Upper lobe of right lung (tissue), 1 donor: ENCODE measurements at regions not wholly inside any gene's neighbourhood (a gene's known extent, or its start where the extent isn't known, plus 50 kb on each side); places are given as distances from the start of the nearest gene placed in this dataset.

ENCODE experiments used
- ATAC-seq: fragments of 200-7000 bp; cut with Tn5 transposase; one replicate; pipeline ENCODE4 v1.9.1; 2020; ENCODE audit warnings: mild to moderate bottlenecking, moderate library complexity
- DNase-seq: peaks from one replicate; pipeline ENCODE4 v3.0.0-alpha.2; 2020
- H3K27ac ChIP-seq: fragments of 200-600 bp; one replicate; pipeline ENCODE4 v1.8.0; 2022
- H3K27me3 ChIP-seq: fragments of 200-600 bp; one replicate; pipeline ENCODE4 v1.8.0; 2022; ENCODE audit warnings: mild to moderate bottlenecking
- H3K36me3 ChIP-seq: fragments of 200-600 bp; one replicate; pipeline ENCODE4 v1.8.0; 2022
- H3K4me1 ChIP-seq: fragments of 200-600 bp; one replicate; pipeline ENCODE4 v1.8.0; 2022
- H3K4me3 ChIP-seq: fragments of 200-600 bp; one replicate; pipeline ENCODE4 v1.8.0; 2022; ENCODE audit warnings: mild to moderate bottlenecking
- H3K9me3 ChIP-seq: fragments of 200-600 bp; one replicate; pipeline ENCODE4 v1.8.0; 2022
- intact Hi-C: fragments of 100-400 bp; cut with DNase I; formaldehyde crosslinking; loops from one replicate; pipeline ENCODE4 v1.11.0; 2022
- TF ChIP-seq, protein P1 (sequence below): fragments of 200-600 bp; IDR thresholded peaks from one replicate; pipeline ENCODE4 v1.8.0; 2022; ENCODE audit warnings: antibody characterized with exemption
- donor health status: DM: no; HTN: yes; CAD: no; lungs with severe emphysema.

DNA sequence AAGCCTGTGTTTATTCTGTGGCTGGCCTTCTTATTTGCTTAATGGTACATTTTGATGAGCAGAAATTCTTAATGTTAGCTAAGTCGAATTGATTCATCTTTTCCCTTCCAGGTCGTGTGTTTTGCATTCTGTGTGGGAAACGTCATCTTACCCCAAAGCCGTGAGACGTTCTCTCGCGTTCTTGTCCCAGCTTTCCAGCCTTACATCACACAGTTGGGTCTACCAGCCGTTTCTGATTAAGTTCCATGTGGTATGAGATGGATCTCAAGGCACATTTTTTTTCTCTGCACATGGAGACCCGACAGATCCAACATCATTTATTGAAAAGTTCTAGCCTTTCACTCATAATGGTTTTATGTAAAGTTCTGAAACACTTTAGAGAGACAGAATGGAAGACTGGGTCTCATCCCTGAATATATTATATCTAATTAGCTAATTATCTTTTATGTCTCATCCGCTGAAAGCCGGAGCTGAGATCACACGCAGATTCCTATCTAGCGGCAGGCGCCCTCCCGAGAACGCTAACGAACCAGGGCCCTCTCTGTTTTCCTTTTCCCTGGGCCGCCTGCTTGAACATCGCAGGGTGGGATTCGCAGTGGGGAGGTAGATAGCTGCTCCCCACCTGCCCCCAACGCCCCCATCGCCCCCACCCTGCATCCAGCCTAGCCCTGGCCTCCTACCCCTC, 1162.2 kb downstream of the BRD1 start:
- no peak overlapping the region for H3K27ac ChIP-seq
- ATAC-seq, result no peak
- intact Hi-C loops, result no loop called here

GRCh38 chr22:48664586-48664985, 1163.1 kb downstream of the BRD1 start:
- no peak overlapping the region for H3K27ac ChIP-seq
- no peaks in the 10 kb centered on the region for H3K36me3 ChIP-seq
- intact Hi-C loops, result no loop called here
- no peak overlapping the region for H3K4me3 ChIP-seq
- no peaks in the 10 kb centered on the region for H3K4me1 ChIP-seq
- TF ChIP-seq, protein P1, sequence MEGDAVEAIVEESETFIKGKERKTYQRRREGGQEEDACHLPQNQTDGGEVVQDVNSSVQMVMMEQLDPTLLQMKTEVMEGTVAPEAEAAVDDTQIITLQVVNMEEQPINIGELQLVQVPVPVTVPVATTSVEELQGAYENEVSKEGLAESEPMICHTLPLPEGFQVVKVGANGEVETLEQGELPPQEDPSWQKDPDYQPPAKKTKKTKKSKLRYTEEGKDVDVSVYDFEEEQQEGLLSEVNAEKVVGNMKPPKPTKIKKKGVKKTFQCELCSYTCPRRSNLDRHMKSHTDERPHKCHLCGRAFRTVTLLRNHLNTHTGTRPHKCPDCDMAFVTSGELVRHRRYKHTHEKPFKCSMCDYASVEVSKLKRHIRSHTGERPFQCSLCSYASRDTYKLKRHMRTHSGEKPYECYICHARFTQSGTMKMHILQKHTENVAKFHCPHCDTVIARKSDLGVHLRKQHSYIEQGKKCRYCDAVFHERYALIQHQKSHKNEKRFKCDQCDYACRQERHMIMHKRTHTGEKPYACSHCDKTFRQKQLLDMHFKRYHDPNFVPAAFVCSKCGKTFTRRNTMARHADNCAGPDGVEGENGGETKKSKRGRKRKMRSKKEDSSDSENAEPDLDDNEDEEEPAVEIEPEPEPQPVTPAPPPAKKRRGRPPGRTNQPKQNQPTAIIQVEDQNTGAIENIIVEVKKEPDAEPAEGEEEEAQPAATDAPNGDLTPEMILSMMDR, result no peak
- H3K27me3 ChIP-seq, result no peaks in the 10 kb centered on the region
- DNase-seq (no peak), ATAC-seq (no peak)
- peaks cover 3% of the 10 kb centered on the region for H3K9me3 ChIP-seq

More for the DNA sequence above, 1162.2 kb downstream of the BRD1 start:
- TF ChIP-seq, protein P1, result no peak
- H3K9me3 ChIP-seq, result peaks cover 3% of the 10 kb centered on the region
- no peak overlapping the region for H3K4me3 ChIP-seq
- no peak for DNase-seq
- no peaks in the 10 kb centered on the region for H3K27me3 ChIP-seq
- no peaks in the 10 kb centered on the region for H3K4me1 ChIP-seq
- H3K36me3 ChIP-seq, result no peaks in the 10 kb centered on the region

DNA sequence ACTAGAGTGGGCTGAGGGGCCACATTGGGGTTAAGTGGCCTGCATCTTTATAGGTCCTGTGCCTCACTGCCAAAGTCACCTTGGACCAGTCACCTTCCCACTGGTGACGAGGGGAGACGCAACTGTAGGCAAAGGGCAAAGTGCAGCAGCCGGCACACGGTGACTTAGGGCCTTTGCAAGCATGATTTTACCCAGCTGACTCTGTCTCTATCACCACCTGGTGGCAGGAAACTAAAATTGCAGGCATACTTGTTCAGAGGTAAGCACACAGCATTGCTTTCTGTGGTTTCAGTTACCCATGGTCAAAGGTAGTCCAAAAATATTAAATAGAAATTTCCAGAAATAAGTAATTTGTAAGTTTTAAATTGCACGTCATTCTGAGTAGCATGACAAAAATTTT, 1164.4 kb downstream of the BRD1 start:
- Histone ChIP-seq H3K4me1 (no peaks in the 10 kb centered on the region), H3K36me3 (no peaks in the 10 kb centered on the region), H3K4me3 (no peak overlapping the region), H3K27ac (no peak overlapping the region), H3K27me3 (no peaks in the 10 kb centered on the region), H3K9me3 (peaks cover 3% of the 10 kb centered on the region)
- ATAC-seq, result no peak
- no peak for DNase-seq
- intact Hi-C loops, result no loop called here
- TF ChIP-seq, protein P1, result no peak

- Histone ChIP-seq H3K27me3 (no peaks in the 10 kb centered on the region), H3K27ac (no peak overlapping the region), H3K9me3 (peaks cover 3% of the 10 kb centered on the region), H3K4me1 (no peaks in the 10 kb centered on the region), H3K36me3 (no peaks in the 10 kb centered on the region), H3K4me3 (no peak overlapping the region)
- intact Hi-C loops, result no loop called here
- no peak for DNase-seq
- ATAC-seq, result no peak
- TF ChIP-seq, protein P1, result no peak
These were observed 1165.1 kb downstream of the BRD1 start for GRCh38 chr22:48662476-48663135.

GRCh38 chr22:48661984-48662383, 1165.7 kb downstream of the BRD1 start:
- no peak overlapping the region for H3K27ac ChIP-seq
- H3K9me3 ChIP-seq, result peaks cover 3% of the 10 kb centered on the region
- TF ChIP-seq, protein P1, result no peak
- H3K4me3 ChIP-seq, result no peak overlapping the region
- ATAC-seq (no peak), DNase-seq (no peak)
- no peaks in the 10 kb centered on the region for H3K27me3 ChIP-seq
- H3K4me1 ChIP-seq, result no peaks in the 10 kb centered on the region
- intact Hi-C loops, result no loop called here
- H3K36me3 ChIP-seq, result no peaks in the 10 kb centered on the region
